SK-N-SH (cell line): ENCODE measurements at regions not wholly inside any gene's neighbourhood (a gene's known extent, or its start where the extent isn't known, plus 50 kb on each side); places are given as distances from the start of the nearest gene placed in this dataset.

ENCODE experiments used
- CTCF ChIA-PET: fragments of 300-600, 350-600 bp; formaldehyde crosslinking; extraction: SDS; loops from one replicate; lab custom pipeline; 2021; lab: Yijun Ruan, JAX
- POLR2A ChIA-PET: fragments of 350-600 bp; sonication (Branson Sonifier 250); formaldehyde crosslinking; extraction: SDS; loops from one replicate; lab custom pipeline; 2020; ENCODE audit warnings: antibody characterized with exemption, inconsistent platforms; lab: Yijun Ruan, JAX
- DNase-seq: peaks from one replicate; pipeline ENCODE4 v3.0.0; 2012
- H2AFZ ChIP-seq: fragments of 200-600 bp; sonication (generic); 2 replicates; pipeline ENCODE4 v1.8.1; 2016; ENCODE audit warnings: antibody characterized with exemption, mild to moderate bottlenecking, low read depth
- H3F3A ChIP-seq: fragments of 200-600 bp; sonication (generic); replicated peaks from 2 replicates; pipeline ENCODE3; 2016; ENCODE audit warnings: antibody characterized with exemption, mild to moderate bottlenecking; ENCODE audit not compliant: insufficient read depth
- H3K27ac ChIP-seq, 2 experiments: fragments of 200-500 bp in 1 of 2; fragments of 200-600 bp in 1 of 2; sonication (Bioruptor generic) in 1 of 2; sonication (generic), shearing (Covaris generic) in 1 of 2; 2 replicates each; pipeline versions ENCODE4 v1.5.1 to v1.6.1; 2014 to 2016; ENCODE audit warnings: low read depth in 2 of 2, inconsistent platforms in 1 of 2, low read length in 1 of 2, mild to moderate bottlenecking in 1 of 2, mixed read lengths in 1 of 2
- H3K27me3 ChIP-seq: fragments of 200-600 bp; sonication (generic), shearing (Covaris generic); 2 replicates; pipeline ENCODE4 v1.6.1; 2016; ENCODE audit warnings: mixed run types; ENCODE audit not compliant: insufficient read depth
- H3K36me3 ChIP-seq, 2 experiments: fragments of 200-500 bp in 1 of 2; fragments of 200-600 bp in 1 of 2; sonication (Bioruptor generic) in 1 of 2; sonication (generic) in 1 of 2; replicated peaks in 1 of 2; 2 replicates each; pipeline versions ENCODE3 to v1.5.1; 2014 to 2016; ENCODE audit warnings: low read length in 1 of 2, mild to moderate bottlenecking in 1 of 2; ENCODE audit not compliant: insufficient read depth in 2 of 2, control insufficient read depth in 1 of 2
- H3K4me1 ChIP-seq, 2 experiments: fragments of 200-500 bp in 1 of 2; fragments of 200-600 bp in 1 of 2; sonication (Bioruptor generic) in 1 of 2; sonication (generic), shearing (Covaris generic) in 1 of 2; 2 replicates each; pipeline versions ENCODE4 v1.5.1 to v1.6.1; 2014 to 2016; ENCODE audit warnings: low read depth in 1 of 2, low read length in 1 of 2, mixed run types in 1 of 2; ENCODE audit not compliant: insufficient read depth in 2 of 2, control insufficient read depth in 1 of 2
- H3K4me2 ChIP-seq: fragments of 200-600 bp; sonication (generic), shearing (Covaris generic); 2 replicates; pipeline ENCODE4 v1.6.1; 2017; ENCODE audit warnings: mixed run types
- H3K4me3 ChIP-seq, 2 experiments: fragments of 200-500 bp in 1 of 2; fragments of 200-600 bp in 1 of 2; sonication (Bioruptor generic) in 1 of 2; sonication (generic), shearing (Covaris generic) in 1 of 2; 2 replicates each; pipeline versions ENCODE4 v1.5.1 to v1.8.1; 2014 to 2016; ENCODE audit warnings: low read depth in 2 of 2, inconsistent platforms in 1 of 2, low read length in 1 of 2, mild to moderate bottlenecking in 1 of 2, mixed read lengths in 1 of 2, moderate library complexity in 1 of 2
- H3K79me2 ChIP-seq: fragments of 200-600 bp; sonication (generic); 2 replicates; pipeline ENCODE4 v1.8.1; 2017; ENCODE audit warnings: mild to moderate bottlenecking; ENCODE audit not compliant: insufficient read depth
- H3K9ac ChIP-seq: fragments of 200-600 bp; sonication (generic); 2 replicates; pipeline ENCODE4 v1.6.1; 2017; ENCODE audit warnings: mixed run types
- H3K9me2 ChIP-seq: fragments of 200-600 bp; sonication (generic); 2 replicates; pipeline ENCODE4 v1.6.1; 2017; ENCODE audit warnings: mixed run types
- H3K9me3 ChIP-seq: fragments of 200-600 bp; sonication (generic); 2 replicates; pipeline ENCODE4 v1.6.1; 2017; ENCODE audit warnings: mixed run types, mild to moderate bottlenecking, moderate library complexity
- H4K20me1 ChIP-seq: fragments of 200-600 bp; sonication (generic); 2 replicates; pipeline ENCODE4 v1.6.1; 2017; ENCODE audit warnings: mild to moderate bottlenecking, mixed run types; ENCODE audit not compliant: insufficient read depth
- ELF1 ChIP-seq: IDR thresholded peaks from 2 replicates; pipeline ENCODE4 v1.4.0; 2012
- EP300 ChIP-seq, 2 experiments: IDR thresholded peaks; 2 replicates each; pipeline versions ENCODE4 v1.4.0 to v1.6.1; 2012; ENCODE audit warnings: borderline replicate concordance in 1 of 2, low read depth in 1 of 2, low read length in 1 of 2
- EZH2phosphoT487 ChIP-seq: fragments of 200-600 bp; sonication (generic); IDR thresholded peaks from 2 replicates; pipeline ENCODE4 v1.6.1; 2017; ENCODE audit warnings: low read depth, mixed run types, mild to moderate bottlenecking, antibody characterized with exemption, moderate library complexity, borderline replicate concordance
- FOSL2 ChIP-seq: IDR thresholded peaks from 2 replicates; pipeline ENCODE4 v1.4.0; 2012; ENCODE audit warnings: low read depth, mild to moderate bottlenecking, moderate library complexity, borderline replicate concordance
- FOXJ3 ChIP-seq: sonication (generic); formaldehyde crosslinking; IDR thresholded peaks from 2 replicates; pipeline ENCODE4 v1.5.1; 2020; ENCODE audit warnings: mild to moderate bottlenecking, missing genetic modification reagents
- FOXM1 ChIP-seq: IDR thresholded peaks from 2 replicates; pipeline ENCODE4 v1.4.0; 2012; ENCODE audit warnings: low read depth, mild to moderate bottlenecking
- GABPA ChIP-seq: IDR thresholded peaks from 2 replicates; pipeline ENCODE4 v1.4.0; 2012; ENCODE audit warnings: low read depth, mild to moderate bottlenecking
- GATA2 ChIP-seq: sonication (generic); formaldehyde crosslinking; IDR thresholded peaks from 2 replicates; pipeline ENCODE4 v1.5.0; 2020; ENCODE audit warnings: mild to moderate bottlenecking, missing genetic modification reagents
- JUND ChIP-seq: IDR thresholded peaks from 2 replicates; pipeline ENCODE4 v1.4.0; 2012
- MEF2A ChIP-seq: IDR thresholded peaks from 2 replicates; pipeline ENCODE4 v1.4.0; 2012; ENCODE audit warnings: low read depth, borderline replicate concordance
- MXI1 ChIP-seq: IDR thresholded peaks from 2 replicates; pipeline ENCODE4 v1.6.1; 2012; ENCODE audit warnings: mild to moderate bottlenecking, low read depth, low read length, improper control_type of control experiment
- NFIC ChIP-seq: IDR thresholded peaks from 2 replicates; pipeline ENCODE4 v1.4.0; 2012; ENCODE audit warnings: borderline replicate concordance
- NRF1 ChIP-seq: IDR thresholded peaks from 2 replicates; pipeline ENCODE4 v1.6.1; 2012; ENCODE audit warnings: low read depth, mild to moderate bottlenecking, low read length
- POLR2AphosphoS5 ChIP-seq: IDR thresholded peaks from 2 replicates; pipeline ENCODE4 v1.6.1; 2012; ENCODE audit warnings: low read depth, low read length
- RAD21 ChIP-seq: IDR thresholded peaks from 2 replicates; pipeline ENCODE4 v1.6.1; 2012; ENCODE audit warnings: mild to moderate bottlenecking, low read length
- REST ChIP-seq: IDR thresholded peaks from 2 replicates; pipeline ENCODE4 v1.6.1; 2012; ENCODE audit warnings: mild to moderate bottlenecking, low read depth, low read length, moderate library complexity
- RXRA ChIP-seq: IDR thresholded peaks from 2 replicates; pipeline ENCODE4 v1.4.0; 2012; ENCODE audit warnings: low read depth, mild to moderate bottlenecking, borderline replicate concordance
- SIN3A ChIP-seq: IDR thresholded peaks from 2 replicates; pipeline ENCODE4 v1.6.1; 2012; ENCODE audit warnings: low read depth, mild to moderate bottlenecking, low read length, moderate library complexity, borderline replicate concordance
- SMC3 ChIP-seq: IDR thresholded peaks from 2 replicates; pipeline ENCODE4 v1.6.1; 2012; ENCODE audit warnings: low read depth, low read length, improper control_type of control experiment
- TAF1 ChIP-seq: IDR thresholded peaks from 2 replicates; pipeline ENCODE4 v1.6.1; 2012; ENCODE audit warnings: low read depth, mild to moderate bottlenecking, low read length, moderate library complexity, borderline replicate concordance
- TCF12 ChIP-seq: IDR thresholded peaks from 2 replicates; pipeline ENCODE4 v1.4.0; 2012
- TEAD4 ChIP-seq: IDR thresholded peaks from 2 replicates; pipeline ENCODE4 v1.4.0; 2012; ENCODE audit warnings: mild to moderate bottlenecking, borderline replicate concordance; ENCODE audit not compliant: insufficient read depth
- YY1 ChIP-seq: IDR thresholded peaks from 2 replicates; pipeline ENCODE4 v1.4.0; 2012; ENCODE audit warnings: low read depth, mild to moderate bottlenecking
- WGBS: methylation state at CpG from one replicate; pipeline ENCODE4 v1.1.6; 2017; ENCODE audit warnings: low lambda C conversion rate; 5-methylcytosine and 5-hydroxymethylcytosine counted together
- TF ChIP-seq, protein P1 (sequence below): IDR thresholded peaks from 2 replicates; pipeline ENCODE4; 2012
- TF ChIP-seq, protein P2 (sequence below): fragments of 200-600 bp; sonication (generic); IDR thresholded peaks from 2 replicates; pipeline ENCODE4 v1.6.1; 2017; ENCODE audit warnings: antibody characterized with exemption, mild to moderate bottlenecking, moderate library complexity
- TF ChIP-seq, protein P3 (sequence below): IDR thresholded peaks from 2 replicates; pipeline ENCODE4 v1.4.0; 2012; ENCODE audit warnings: low read depth, borderline replicate concordance
- TF ChIP-seq, protein P4 (sequence below): IDR thresholded peaks from 2 replicates; pipeline ENCODE4 v1.4.0; 2012; ENCODE audit warnings: low read depth
- TF ChIP-seq, protein P5 (sequence below): fragments of 150-350 bp; IDR thresholded peaks from 2 replicates; pipeline ENCODE4 v1.6.1; 2017; ENCODE audit warnings: antibody characterized with exemption, low read length, low read depth, borderline replicate concordance

GRCh38 chr5:98307811-98308210, 465.7 kb upstream of the RGMB start:
- ChIA-PET POLR2A (no interaction called here), CTCF (no interaction called here)
- Histone ChIP-seq H3K9me3 (no peaks in the 10 kb centered on the region), H3K27ac (peak overlapping the region; percentile 14 to 100; a peak in 3 of 4 replicates), H3K36me3 (no peaks in the 10 kb centered on the region), H3K4me1 (peaks cover 0 to 25% of the 10 kb centered on the region in 2 experiments; a peak in 3 of 4 replicates), H3F3A (peaks cover 55% of the 10 kb centered on the region), H3K4me3 (no peak overlapping the region), H3K9me2 (no peaks in the 10 kb centered on the region), H3K27me3 (no peaks in the 10 kb centered on the region), H3K9ac (peak overlapping the region; percentile 81), H2AFZ (no peak overlapping the region), H3K4me2 (peak overlapping the region; percentile 58; the same call in 1 of the 2 replicates), H3K79me2 (no peaks in the 10 kb centered on the region), H4K20me1 (no peaks in the 10 kb centered on the region)
- WGBS = 8% methylated on average over 2 of the region's 2 CpGs
- no peak for DNase-seq
- TF ChIP-seq JUND (peak; percentile 87), RXRA (0 out of 2 replicates have a peak, but pooled peaks have one; percentile 28), POLR2AphosphoS5 (no peak), SMC3 (no peak), SIN3A (no peak), NFIC (peak; percentile 43; the same call in 1 of the 2 replicates), GABPA (no peak), TAF1 (no peak), FOXM1 (peak; percentile 44; the same call in 1 of the 2 replicates), FOXJ3 (CRISPR knock-in tag) (no peak), REST (no peak), FOSL2 (peak; percentile 86), TEAD4 (peak; percentile 56), EZH2phosphoT487 (no peak), MEF2A (0 out of 2 replicates have a peak, but pooled peaks have one; percentile 59), NRF1 (no peak), GATA2 (CRISPR knock-in tag) (no peak), RAD21 (no peak), MXI1 (no peak), ELF1 (no peak), TCF12 (peak; percentile 89), YY1 (peak; percentile 29; the same call in 1 of the 2 replicates), EP300 (IDR thresholded peaks at IDR 0.05; ENCODE audit: borderline replicate concordance in 1 of 2, low read depth in 1 of 2, low read length in 1 of 2) (peak in 1 of 2 experiments; percentile 85; a peak in 2 of 4 replicates)
- TF ChIP-seq, protein P1, sequence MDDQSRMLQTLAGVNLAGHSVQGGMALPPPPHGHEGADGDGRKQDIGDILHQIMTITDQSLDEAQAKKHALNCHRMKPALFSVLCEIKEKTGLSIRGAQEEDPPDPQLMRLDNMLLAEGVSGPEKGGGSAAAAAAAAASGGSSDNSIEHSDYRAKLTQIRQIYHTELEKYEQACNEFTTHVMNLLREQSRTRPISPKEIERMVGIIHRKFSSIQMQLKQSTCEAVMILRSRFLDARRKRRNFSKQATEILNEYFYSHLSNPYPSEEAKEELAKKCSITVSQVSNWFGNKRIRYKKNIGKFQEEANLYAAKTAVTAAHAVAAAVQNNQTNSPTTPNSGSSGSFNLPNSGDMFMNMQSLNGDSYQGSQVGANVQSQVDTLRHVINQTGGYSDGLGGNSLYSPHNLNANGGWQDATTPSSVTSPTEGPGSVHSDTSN = peak; percentile 81
- TF ChIP-seq, protein P2, sequence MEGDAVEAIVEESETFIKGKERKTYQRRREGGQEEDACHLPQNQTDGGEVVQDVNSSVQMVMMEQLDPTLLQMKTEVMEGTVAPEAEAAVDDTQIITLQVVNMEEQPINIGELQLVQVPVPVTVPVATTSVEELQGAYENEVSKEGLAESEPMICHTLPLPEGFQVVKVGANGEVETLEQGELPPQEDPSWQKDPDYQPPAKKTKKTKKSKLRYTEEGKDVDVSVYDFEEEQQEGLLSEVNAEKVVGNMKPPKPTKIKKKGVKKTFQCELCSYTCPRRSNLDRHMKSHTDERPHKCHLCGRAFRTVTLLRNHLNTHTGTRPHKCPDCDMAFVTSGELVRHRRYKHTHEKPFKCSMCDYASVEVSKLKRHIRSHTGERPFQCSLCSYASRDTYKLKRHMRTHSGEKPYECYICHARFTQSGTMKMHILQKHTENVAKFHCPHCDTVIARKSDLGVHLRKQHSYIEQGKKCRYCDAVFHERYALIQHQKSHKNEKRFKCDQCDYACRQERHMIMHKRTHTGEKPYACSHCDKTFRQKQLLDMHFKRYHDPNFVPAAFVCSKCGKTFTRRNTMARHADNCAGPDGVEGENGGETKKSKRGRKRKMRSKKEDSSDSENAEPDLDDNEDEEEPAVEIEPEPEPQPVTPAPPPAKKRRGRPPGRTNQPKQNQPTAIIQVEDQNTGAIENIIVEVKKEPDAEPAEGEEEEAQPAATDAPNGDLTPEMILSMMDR = no peak
- TF ChIP-seq, protein P3, sequence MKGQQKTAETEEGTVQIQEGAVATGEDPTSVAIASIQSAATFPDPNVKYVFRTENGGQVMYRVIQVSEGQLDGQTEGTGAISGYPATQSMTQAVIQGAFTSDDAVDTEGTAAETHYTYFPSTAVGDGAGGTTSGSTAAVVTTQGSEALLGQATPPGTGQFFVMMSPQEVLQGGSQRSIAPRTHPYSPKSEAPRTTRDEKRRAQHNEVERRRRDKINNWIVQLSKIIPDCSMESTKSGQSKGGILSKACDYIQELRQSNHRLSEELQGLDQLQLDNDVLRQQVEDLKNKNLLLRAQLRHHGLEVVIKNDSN = no peak
- TF ChIP-seq, protein P4, sequence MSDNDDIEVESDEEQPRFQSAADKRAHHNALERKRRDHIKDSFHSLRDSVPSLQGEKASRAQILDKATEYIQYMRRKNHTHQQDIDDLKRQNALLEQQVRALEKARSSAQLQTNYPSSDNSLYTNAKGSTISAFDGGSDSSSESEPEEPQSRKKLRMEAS = no peak
- TF ChIP-seq, protein P5, sequence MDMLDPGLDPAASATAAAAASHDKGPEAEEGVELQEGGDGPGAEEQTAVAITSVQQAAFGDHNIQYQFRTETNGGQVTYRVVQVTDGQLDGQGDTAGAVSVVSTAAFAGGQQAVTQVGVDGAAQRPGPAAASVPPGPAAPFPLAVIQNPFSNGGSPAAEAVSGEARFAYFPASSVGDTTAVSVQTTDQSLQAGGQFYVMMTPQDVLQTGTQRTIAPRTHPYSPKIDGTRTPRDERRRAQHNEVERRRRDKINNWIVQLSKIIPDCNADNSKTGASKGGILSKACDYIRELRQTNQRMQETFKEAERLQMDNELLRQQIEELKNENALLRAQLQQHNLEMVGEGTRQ = no peak
